Fibroblast of skin of left quadriceps (primary cell): ENCODE measurements at regions not wholly inside any gene's neighbourhood (a gene's known extent, or its start where the extent isn't known, plus 50 kb on each side); places are given as distances from the start of the nearest gene placed in this dataset.

Source experiments
- DNase-seq, 2 experiments: peaks; one replicate each; pipeline ENCODE4 v3.0.0-alpha.2; 2013; ENCODE audit warnings: low read depth in 2 of 2

- no peak for DNase-seq
These were observed 56.4 kb upstream of the RUNX3 start for GRCh38 chr1:24986372-24986965.

DNA sequence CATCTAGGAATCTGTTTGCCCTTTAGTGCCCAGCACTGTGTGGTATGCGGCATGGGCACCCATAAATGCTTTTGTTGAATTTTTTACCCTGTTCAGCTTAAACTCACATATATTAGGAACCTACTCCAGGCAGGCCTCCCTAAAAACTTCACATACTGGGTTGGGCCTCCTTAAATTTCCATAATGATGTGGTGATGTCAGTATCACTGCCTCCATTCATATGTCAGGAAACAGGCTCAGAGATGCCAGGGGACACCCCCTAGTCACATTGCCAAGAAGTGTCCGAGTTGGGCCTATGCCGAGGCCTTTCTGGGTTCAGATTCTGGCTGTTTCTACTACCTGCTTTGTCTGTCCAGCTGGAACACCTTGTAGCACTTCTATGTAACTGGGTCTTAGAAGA lies 55.7 kb upstream of the RUNX3 start:
- no peak for DNase-seq

DNA sequence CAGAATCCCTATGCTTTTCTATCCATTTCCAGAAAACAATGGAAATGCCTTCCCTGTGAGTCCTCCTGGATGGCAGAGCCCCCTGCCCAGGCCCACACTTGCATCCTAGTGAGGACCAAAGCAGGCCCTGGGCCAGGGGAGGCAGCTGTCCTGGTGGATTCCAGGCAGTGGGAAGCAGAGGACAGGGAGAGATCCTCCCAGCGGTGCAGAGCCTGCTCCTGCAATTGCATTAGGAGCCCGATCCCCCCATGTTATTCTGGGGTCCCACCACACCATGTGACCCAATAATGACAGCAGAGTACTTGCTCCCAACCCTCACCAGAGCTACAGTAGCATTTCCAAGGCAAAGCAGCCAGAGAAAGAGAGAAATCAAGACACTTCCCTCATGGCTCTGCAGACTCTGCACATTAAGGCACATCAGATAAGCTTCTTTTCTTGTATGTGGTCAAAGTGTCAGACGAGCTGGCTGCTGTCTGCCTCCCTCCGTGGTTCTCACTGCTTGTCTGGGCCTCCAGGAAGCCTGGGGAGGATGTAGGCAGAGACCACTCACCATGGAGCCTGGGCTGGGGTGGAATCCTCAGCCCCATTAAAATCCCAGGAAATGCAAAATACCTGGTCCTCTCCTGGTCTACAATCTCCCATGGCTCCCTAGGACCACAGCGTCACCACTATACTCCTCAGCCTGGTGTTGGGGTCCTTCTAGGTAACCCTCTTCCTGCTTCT lies 54.9 kb upstream of the RUNX3 start:
- no peak for DNase-seq

DNA sequence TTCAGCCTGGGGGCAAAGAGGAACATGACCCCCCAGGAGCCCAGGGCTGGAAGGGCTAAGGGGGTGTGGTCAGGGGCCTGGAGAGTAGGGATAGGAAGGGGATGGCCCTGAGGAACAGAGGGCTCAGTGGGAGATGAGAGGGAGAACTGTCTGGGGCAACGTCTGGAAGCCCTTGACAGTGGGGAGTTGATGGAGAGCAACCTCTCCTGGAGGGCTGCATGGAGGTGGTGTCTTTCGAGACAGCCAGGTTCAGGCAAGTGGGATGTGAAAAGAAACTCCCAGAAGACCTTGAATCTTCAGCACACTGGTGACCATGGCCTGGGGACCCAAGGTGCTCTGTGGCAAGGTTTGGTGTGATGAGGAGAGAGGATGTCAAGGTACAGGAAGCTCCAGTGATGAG lies 54.2 kb upstream of the RUNX3 start:
- DNase-seq, result no peak

DNA sequence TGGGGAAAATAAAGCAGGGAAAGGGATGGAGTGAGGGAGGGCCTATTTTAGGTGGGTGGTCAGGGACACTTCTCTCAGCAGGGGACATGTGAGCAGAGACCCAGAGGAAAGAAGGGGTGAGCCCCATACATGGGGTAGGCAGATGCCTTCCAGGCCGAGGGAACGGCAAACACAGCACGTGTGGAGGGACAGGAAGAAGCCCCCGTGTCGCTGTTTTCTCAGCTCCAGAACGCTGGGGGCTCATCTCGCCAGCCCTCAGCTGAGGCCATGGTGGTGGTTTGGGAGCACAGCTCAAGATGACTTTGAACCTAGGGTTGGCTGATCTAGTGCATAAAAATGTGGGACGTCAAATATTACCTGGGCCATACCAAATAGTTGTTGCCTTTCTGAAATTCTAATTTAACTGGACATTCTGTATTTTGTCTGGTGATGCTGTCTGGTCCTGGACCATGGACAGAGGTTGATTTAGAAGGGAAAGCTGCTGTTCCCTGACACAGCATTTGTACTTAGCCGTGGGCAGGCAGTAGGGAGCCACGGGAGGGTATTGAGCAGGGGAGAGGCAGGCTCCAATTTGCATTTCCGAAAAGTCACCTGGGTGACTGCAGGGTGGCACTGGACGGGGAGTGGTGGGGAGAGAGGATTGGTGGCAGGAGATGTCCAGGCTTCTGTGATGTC lies 53.1 kb upstream of the RUNX3 start:
- no peak for DNase-seq

GRCh38 chr1:24981631-24982005 lies 51.5 kb upstream of the RUNX3 start:
- no peak for DNase-seq

DNA sequence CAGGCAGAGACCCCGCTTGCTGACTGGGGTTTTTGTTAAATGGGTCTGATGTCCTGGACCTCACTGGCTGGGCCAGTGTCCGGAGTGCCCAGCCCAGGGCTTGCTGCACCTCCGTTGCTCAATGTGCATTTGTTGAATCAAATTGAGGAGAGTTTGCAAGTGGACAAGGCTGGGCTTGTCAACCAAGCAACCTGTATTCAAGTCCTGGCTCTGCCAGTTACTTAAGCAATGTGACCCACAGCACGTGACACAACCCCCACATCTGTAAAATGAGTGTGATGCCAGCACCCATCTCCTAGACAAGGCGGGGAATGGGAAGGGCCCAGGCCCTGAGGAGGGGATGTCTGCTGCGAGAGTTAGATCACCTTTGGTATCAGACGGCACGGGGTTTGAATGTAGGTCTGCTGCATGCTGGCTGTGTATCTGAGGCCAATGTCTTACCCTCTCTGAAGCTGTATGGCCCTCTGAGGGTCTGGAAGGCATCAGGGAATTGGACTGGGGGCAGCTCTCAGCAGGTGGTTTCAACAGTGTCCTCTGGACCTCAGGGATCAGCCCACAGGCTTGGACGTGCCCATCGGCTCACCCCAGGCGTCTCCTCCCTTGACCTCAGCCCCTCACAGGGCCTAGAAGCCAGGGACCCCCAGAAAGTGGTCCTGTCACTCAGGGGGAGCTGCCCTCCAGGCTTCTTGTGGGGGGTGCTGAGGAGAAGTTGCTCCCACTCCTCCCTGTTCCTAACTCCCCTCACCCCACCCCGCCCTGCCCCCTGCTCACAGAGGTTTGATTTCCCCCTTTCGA lies 51.0 kb upstream of the RUNX3 start:
- DNase-seq, result no peak
